Kasumi-1 (cell line): ENCODE measurements at regions not wholly inside any gene's neighbourhood (a gene's known extent, or its start where the extent isn't known, plus 50 kb on each side); places are given as distances from the start of the nearest gene placed in this dataset.
"Not testable (repeated sequence)": the region's sequence is repeated elsewhere in the genome, so short reads cannot be mapped to it uniquely, and the experiment has no call there.

Source experiments
- DNase-seq, 2 experiments: peaks; one replicate each; lab custom pipeline; 2025; lab: John Stamatoyannopoulos, UW

- no peak for DNase-seq
Observed at GRCh38 chr19:30943101-30943843, 406.0 kb downstream of the TSHZ3 start.

DNA sequence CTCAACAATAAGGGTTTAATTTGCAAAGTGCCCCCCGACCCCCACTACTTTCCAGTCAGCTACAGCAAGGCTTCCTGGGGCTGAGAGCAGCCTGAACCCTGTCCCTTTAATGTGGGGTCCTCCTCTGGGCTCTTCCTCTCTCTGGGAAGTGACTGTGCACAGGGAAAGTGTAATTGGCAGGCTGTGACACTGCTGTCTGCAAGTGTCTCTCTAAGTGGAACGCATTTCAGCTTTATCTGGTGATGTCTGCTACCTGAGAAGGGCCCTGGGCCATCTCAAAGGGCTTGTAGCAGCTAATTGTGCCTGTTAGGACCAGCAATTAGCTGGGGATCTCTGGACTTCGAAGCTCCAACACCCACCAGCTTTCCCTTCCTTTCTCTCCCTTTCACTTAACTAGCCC, 406.6 kb downstream of the TSHZ3 start:
- no peak for DNase-seq

DNA sequence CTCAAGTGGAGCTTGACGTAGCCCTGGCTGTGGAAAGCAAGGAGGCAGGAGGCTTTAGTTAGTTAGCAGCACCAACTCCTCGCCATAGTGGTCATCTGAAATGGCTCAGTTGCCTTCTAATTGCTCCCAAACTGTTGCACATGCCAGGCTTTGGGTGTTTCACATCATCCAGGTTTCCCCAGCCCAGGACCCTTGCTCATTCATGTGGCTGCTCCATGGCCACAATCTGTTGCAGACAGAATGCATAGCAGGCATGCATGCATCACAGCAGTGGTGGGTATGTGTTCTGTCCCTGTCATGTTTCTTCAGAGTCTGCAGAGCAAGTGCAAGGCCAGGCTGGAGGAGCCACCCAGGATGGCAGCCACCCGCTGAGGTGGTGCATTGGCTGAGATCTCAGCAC, 407.6 kb downstream of the TSHZ3 start:
- no peak for DNase-seq

DNA sequence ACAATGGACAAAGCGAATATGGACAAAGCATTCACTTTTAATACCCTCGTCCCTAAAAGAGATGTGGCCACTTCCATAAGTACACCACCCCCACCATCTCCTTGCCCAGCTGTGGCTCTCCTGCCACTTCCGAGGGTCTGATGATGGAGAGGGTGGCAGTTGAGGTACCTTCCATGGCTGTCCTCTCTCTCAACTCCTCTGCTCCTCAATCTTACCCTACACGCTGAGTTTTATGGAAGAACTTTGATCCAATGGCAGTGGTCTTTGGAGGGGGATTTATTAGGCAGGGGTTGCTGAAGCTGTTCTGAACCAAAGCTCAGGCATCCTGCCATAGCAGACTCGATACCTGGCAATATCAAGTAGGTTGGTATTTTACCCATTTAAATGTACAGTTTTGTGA, 413.0 kb downstream of the TSHZ3 start:
- DNase-seq = no peak

GRCh38 chr19:30935146-30935545, 414.1 kb downstream of the TSHZ3 start:
- DNase-seq = no peak

DNA sequence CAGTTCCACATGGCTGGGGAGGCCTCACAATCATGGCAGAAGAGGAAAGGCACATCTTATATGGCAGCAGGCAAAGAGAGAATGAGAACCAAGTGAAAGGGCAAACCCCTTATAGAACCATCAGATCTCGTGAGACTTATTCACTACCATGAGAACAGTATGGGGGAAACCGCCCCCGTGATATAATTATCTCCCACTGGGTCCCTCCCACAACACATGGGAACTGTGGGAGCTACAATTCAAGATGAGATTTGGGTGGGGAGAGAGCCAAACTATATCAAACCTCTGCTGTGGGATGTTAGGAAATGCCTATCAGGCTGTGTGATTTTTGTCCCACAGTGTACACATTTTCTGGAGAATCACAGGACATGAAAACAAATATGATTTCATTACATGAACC, 415.8 kb downstream of the TSHZ3 start:
- DNase-seq = not testable (repeated sequence)

DNA sequence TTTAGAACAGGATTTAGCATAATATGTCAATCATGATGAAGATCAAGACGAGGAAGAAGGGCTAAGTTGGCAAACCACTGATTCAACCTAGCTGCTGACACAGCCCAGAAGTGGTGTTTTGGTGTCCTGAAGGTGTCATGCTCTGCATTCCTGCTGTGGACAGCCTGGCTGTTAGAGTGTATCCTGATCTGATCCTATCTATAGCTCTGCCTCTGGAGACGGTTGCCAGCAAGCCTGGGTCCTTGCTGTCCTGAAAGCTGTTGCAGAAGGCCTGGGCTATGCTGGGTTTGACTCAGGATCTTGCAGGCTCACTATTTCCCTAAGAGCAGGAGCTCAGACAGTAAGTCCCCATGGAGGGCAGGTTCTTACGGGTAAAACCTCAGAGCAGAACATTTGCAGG, 416.4 kb downstream of the TSHZ3 start:
- DNase-seq = no peak

- DNase-seq = no peak
Observed at GRCh38 chr19:30930941-30931706, 418.1 kb downstream of the TSHZ3 start.

DNA sequence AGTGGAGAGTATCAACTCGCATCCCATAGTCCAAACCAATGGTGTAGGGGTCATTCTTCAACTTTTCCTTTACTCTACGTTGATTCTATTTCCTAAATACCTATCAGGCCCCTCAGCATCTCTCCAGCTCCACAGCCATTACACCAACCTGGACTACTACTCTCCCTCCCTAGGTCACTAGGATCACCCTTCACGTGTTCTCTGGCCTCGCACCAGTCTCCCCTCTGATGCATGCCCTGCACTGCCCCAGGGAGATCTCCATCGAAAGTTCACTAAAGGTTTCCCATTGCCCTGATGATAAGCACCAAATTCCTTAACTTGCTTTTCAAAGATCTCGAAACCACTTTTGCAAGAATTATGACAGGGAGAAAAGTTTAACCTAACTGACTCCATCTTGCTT, 421.5 kb downstream of the TSHZ3 start:
- no peak for DNase-seq

DNA sequence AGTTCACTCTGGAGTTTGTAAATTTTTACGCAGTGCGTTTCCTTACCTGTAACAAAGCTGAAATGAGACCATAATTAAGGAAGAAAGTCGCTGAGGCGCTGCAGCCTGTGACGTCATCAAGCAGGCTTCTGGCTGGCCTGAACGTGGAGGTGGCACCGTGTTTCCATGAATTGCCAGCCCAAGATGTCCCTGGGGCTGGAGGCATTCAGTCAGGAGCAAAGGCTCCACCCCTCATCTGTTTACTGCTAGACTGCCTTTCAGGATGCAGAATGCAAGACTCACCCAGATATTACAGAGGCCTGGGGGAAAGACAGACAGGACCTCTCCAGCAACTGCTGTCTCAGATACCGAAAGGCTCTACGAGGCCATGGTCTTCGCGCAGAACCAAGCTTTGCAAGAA, 424.6 kb downstream of the TSHZ3 start:
- DNase-seq = no peak

GRCh38 chr19:30924069-30924636, 425.1 kb downstream of the TSHZ3 start:
- DNase-seq = no peak

GRCh38 chr19:30923621-30924020, 425.6 kb downstream of the TSHZ3 start:
- DNase-seq = no peak

DNA sequence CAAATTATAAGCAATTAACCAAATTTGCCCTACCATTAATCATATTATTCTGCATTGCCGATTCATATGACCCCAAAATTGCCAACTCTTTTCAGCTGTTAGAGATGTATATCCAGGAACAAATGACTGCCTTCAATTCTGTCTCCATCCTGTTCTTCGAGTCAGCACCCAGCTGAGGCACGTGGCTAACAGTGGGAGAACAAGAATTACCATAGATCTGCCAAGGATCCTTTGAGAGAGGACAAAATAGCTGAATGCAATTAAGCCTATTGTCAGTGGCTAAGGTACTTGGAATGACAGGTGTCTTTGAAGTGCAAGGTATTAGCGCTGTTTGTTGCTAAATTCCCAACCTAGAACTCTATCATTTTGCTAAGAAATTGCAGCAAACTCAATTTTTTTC, 426.1 kb downstream of the TSHZ3 start:
- DNase-seq = no peak

DNA sequence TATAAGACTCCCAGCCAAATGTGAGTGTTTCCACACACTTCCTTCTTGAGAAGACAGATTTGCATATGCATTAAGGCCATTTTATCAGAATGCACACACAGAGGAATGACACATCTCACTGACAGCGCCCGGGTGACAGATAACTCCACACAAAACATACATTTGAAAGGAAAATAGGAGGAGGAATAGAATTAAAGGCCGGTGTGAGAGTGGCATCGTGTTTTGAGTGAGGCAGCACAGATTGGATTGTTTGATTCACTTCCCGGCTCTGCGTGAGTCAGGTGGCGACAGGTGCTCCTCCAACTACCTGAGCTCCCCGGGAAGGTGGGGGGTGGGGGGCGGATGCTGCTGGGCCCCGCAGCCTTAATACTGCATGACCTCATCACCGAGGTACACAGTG, 429.0 kb downstream of the TSHZ3 start:
- DNase-seq = no peak

GRCh38 chr19:30919737-30920136, 429.5 kb downstream of the TSHZ3 start:
- no peak for DNase-seq

GRCh38 chr19:30916238-30916637, 433.0 kb downstream of the TSHZ3 start:
- no peak for DNase-seq

DNA sequence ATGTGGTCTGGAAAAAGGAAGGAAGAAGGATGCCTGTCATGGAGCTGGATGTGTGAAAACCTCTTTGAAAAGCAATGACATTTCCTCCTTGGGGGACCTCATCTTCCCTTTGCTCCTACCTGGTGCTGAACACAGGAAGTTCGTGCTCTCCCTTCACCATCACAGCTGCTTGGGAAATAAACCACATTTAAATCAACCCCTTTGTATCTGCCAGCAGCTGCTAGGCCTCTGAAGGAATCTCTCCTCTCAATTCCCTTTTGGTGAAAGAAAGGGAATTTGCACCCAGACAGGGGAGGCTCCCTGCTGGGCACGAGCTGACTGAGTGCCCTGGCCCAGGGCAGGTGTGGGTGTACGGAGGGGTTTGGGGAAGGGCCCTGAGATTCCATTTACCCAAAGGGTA, 437.7 kb downstream of the TSHZ3 start:
- DNase-seq = no peak

GRCh38 chr19:30910485-30911240, 438.6 kb downstream of the TSHZ3 start:
- no peak for DNase-seq

GRCh38 chr19:30909216-30909615, 440.0 kb downstream of the TSHZ3 start:
- DNase-seq = no peak

DNA sequence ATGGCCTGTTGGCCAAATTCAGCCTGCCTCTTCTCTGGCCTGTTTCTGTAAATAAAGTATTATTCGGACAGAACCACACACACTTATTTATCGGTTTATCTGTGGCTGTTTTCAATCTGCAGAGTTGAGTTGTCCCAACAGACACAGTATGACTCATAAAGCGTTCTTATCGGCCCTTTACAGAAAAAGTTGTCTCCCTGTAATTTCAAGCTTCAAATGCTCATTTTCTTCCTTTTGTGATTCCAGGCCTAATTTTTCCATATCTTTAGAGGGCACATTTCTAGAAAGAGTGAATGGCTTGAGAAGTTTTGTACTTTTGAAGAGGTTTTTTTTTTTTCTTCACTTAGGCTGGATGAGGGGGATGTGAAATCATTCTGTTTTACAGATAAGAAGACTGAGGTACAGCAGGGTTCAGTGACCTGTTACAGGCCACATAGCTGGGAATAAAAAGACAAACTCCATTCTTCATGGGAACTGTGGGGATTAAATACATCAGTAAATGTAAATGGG, 440.9 kb downstream of the TSHZ3 start:
- no peak for DNase-seq

GRCh38 chr19:30906871-30907270, 442.4 kb downstream of the TSHZ3 start:
- DNase-seq = no peak

DNA sequence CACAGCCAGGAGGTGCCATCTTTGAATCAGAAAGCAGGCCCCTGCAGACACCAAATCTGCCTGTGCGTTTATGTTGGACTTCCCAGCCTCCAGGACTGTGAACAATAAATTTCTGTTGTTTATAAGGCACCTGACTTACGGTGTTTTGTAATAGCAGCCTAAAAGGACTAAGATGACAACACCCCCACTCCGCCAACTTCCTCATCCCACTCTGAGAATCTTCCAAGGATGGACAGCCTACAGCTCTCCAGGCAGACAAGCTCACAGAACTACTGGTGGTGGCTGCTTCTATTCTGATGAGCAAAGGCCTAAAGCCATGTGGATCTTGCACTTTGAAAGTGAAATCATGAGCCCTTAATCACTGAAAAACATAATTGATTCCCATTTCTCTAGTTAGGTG, 449.2 kb downstream of the TSHZ3 start:
- no peak for DNase-seq
